ENCODE measurements at regions not wholly inside any gene's neighbourhood (a gene's known extent, or its start where the extent isn't known, plus 50 kb on each side); places are given as distances from the start of the nearest gene placed in this dataset.
"Not testable (repeated sequence)": the region's sequence is repeated elsewhere in the genome, so short reads cannot be mapped to it uniquely, and the experiment has no call there.

GRCh38 chr12:91651728-91652127, 469.1 kb upstream of the DCN start:
- intact Hi-C loops (cut with DNase I) = no loop called here
- peak; percentile 58 for ATAC-seq (ENCODE audit: poor library complexity)
- DNase-seq = no peak

DNA sequence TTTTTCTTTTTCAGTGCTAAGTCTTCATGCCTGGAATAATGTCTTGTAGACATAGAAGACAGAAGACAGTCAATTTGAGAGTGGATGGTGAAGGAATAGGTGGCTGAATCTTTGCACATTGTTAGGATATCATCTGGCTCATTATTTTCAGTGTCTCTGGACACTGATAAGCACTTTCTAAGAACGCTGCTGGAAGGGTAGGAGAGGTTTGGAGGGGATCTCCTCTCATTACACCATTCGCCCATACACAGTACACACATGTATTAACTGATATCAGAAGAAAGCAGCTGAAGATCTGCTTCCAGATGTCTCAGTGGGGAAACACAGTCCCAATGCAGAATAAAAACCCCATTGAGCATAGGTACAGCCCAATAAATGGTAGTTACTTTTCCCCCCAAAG, 461.1 kb upstream of the DCN start:
- ATAC-seq (ENCODE audit: poor library complexity) = no peak
- intact Hi-C loops (cut with DNase I) = no loop called here
- no peak for DNase-seq

DNA sequence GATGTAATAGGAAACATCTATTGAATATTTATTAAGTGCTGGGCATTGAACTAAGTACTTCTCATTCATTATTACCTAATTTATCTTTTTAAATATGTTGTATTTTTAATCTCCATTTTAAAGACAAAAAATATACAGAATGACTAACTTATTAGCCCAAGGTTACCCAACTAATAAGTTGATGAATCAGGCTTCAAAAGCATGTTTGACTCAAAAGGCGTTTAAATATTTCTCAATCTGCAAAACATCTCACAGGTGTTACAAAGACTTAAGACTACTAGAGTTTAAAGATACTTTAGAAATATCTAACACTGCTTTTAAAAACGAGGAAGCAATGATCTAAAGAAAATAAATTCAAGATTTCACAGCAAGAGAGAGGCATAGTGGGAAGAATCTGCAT, 457.4 kb upstream of the DCN start:
- DNase-seq = no peak
- ATAC-seq (ENCODE audit: poor library complexity) = no peak
- intact Hi-C loops (cut with DNase I) = no loop called here

DNA sequence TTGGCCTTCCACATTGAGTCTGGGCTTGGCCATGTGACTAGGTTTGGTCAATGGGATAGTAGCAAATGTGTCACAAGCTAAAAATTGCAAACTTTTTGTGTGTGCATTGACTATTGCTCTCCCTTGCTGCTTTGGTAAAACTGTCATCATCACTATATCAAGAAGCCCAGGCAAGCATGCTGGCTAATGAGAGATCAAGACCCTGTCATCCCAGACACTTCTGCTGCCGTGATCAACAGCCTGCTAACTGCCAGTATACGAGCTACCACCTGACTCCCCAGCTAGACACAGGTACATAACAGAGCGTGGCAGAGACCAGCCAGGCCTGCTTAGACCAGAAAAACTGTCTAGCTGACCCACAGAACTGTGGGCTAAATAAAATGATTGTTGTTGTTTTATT, 456.7 kb upstream of the DCN start:
- intact Hi-C loops (cut with DNase I) = no loop called here
- DNase-seq (no peak), ATAC-seq (ENCODE audit: poor library complexity) (no peak)

DNA sequence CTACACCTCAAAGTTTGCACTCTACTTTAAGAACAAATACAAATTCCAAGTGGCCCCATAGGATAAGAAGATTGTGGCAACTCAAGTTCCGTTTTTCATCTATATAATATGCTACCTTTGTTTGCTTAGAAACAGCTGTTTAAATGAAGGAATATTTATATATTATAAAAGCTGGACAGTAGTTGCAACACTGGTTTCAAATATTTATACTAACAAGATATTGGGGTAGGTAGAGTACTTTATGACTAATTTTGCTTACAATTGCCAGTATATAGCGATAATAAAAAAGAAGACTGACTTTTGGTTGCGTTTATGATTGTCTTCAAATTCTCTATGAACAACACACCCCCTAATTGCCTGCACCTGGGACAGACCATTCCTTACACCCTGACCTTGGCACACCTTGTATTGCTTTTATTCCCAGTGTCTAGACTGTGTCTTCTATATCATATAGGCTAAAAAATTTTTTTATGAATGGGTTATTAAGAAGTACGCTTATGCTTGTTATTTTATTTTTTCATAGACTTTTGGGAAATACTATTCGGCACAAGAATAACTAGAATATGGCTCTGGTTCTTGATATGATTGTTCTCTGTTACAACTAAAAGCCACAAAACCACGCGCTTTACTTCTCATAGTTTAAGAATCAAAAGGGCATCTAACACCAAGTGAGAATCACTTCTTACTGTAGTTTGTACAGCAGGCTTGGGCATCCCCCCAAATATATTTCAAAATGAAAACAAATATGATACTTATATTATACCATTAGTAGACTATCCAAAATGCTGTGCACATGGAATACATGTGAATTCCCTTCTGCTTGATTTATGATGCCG, 455.4 kb upstream of the DCN start:
- no peak for ATAC-seq (ENCODE audit: poor library complexity)
- no peak for DNase-seq
- intact Hi-C loops (cut with DNase I) = no loop called here

- no peak for DNase-seq
- intact Hi-C loops (cut with DNase I) = no loop called here
- ATAC-seq (ENCODE audit: poor library complexity) = no peak
Observed at GRCh38 chr12:91636721-91637120, 454.1 kb upstream of the DCN start.

DNA sequence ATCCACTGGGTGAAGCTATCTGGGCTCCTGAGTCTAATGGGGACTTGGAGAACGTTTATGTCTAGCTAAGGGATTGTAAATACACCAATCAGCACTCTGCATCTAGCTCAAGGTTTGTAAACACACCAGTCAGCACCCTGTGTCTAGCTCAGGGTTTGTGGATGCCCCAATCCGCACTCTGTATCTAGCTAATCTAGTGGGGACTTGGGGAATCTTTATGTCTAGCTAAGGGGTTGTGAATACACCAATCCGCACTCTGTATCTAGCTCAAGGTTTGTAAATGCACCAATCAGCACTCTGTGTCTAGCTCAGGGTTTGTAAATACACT, 451.7 kb upstream of the DCN start:
- intact Hi-C loops (cut with DNase I); ATAC-seq (ENCODE audit: poor library complexity); DNase-seq: not testable (repeated sequence)

DNA sequence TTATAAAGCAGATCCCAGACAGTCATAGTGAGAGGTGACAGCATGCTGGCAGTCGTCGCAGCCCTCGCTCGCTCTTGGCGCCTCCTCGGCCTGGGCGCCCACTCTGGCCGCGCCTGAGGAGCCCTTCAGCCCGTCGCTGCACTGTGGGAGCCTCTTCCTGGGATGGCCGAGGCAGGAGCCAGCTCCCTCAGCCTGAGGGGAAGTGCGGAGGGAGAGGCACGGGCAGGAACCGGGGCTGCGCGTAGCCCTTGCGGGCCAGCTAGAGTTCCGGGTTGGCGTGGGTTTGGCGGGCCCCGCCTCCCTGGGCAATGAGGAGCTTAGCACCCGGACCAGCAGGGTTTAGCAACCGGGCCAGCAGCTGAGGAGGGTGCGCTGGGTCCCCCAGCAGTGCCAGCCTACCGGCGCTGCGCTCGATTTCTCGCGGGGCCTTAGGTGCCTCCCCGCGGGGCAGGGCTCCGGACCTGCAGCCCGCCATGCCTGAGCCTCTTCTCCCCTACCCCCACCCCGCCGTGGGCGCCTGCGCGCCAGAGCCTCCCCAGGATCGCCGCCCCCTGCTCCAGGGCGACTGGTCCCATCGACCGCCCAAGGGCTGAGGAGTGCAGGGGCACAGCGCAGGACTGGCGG, 451.2 kb upstream of the DCN start:
- intact Hi-C loops (cut with DNase I) = no loop called here
- ATAC-seq (ENCODE audit: poor library complexity) (no peak), DNase-seq (peak; percentile 20)

DNA sequence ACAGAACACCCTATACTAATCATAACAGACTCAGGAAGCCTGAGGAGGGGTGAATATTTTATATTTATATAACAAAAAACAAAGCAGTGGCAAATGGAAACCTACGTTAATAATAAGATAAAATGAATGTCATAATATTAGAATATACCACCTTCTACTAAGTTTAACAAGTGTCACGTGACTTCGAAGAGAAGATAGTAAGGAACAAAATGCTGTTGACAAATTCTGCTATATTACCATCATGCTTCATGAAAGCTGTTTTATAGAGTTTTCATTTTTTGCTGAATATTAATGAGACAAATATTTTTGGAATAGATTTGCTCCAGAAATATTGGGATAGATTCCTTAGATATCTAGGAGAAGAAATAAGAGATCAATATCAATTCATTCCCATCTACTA, 450.6 kb upstream of the DCN start:
- intact Hi-C loops (cut with DNase I) = no loop called here
- no peak for ATAC-seq (ENCODE audit: poor library complexity)
- no peak for DNase-seq

GRCh38 chr12:91632042-91632786, 449.6 kb upstream of the DCN start:
- intact Hi-C loops (cut with DNase I) = no loop called here
- ATAC-seq (ENCODE audit: poor library complexity) = no peak

GRCh38 chr12:91630596-91631293, 448.1 kb upstream of the DCN start:
- ATAC-seq (ENCODE audit: poor library complexity) = no peak
- no peak for DNase-seq
- intact Hi-C loops (cut with DNase I) = no loop called here

More at GRCh38 chr12:91632042-91632786, 449.6 kb upstream of the DCN start:
- no peak for DNase-seq

DNA sequence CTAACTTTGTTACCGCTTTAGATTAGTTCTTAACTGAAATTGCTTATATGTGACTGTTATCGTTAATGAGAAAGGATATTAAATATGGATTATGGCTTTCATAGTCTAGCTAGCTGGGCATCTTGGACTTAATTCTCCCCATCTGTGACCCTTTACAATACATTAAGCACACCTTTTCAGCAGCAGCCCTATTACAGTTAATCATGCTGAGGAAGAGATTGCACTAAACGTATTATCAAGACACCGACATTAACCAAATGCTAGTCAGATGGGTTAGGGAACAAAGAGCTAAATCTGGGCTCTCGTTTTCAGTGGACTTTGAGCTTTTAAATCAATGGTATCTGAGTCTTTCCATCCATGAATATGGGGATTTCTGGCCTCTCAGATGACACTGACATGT, 447.5 kb upstream of the DCN start:
- ATAC-seq (ENCODE audit: poor library complexity) (no peak), DNase-seq (no peak)
- intact Hi-C loops (cut with DNase I) = no loop called here

DNA sequence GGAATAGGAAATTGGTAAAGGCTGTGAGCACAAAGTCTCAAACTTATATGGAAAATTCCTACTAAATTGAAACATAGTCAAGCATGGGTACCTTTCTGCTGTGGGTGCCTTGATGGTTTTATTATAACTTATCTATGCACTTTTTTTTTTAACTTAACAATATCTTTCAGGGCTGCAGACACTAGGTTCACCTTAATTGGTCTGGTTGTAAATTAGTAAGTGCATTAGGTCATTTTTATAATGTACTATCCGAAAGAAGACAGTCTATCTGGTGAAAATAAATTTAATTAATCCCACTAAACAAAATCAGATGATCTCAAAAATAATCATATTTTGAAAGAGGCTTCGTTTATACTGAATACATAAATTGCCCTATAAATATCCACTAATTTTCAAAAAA, 446.8 kb upstream of the DCN start:
- DNase-seq = no peak
- intact Hi-C loops (cut with DNase I) = loop anchor here (10.0 kb wide), 1 partner anchor 155 kb away; no protein-coding TSS in a partner anchor
- ATAC-seq (ENCODE audit: poor library complexity) = no peak

DNA sequence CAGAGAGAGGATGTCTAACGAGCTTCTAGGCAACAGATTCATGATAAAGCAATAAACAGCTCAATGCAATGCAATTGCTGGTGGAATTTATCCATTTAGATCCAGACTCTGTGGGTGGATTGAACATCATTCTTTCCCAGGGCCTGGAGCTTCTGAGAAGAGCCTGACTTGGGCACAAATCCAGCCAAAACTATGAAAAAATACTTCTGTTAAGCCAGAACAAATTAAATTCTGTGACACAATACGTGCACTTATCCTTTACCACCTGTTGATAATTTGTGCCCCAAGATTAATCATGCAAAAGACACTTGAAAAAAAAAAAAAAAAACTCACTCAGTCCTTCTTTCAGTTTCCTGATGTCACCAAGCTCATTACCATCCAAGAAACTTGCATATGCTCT, 446.0 kb upstream of the DCN start:
- no peak for ATAC-seq (ENCODE audit: poor library complexity)
- intact Hi-C loops (cut with DNase I) = loop anchor here (10.0 kb wide), 1 partner anchor 156 kb away; no protein-coding TSS in a partner anchor
- no peak for DNase-seq

DNA sequence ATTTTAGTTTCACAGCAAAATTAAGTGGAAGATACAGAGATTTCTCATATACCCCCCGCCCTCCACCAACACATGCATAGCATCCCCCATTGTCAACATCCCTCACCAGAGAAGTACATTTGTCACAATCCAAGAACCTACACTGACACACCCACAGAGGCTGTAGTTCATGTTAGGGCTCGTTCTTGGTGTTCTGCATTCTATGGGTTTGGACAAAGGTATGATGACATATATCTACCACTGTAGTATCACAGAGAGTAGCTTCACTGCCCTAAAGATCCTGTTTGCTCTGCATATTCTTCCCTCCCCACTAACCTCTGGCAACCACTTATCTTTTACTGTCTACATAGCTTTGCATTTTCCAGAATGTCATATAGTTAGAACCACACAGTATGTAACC, 444.6 kb upstream of the DCN start:
- intact Hi-C loops (cut with DNase I) = loop anchor here (10.0 kb wide), 1 partner anchor 158 kb away; no protein-coding TSS in a partner anchor
- ATAC-seq (ENCODE audit: poor library complexity) = no peak
- no peak for DNase-seq

DNA sequence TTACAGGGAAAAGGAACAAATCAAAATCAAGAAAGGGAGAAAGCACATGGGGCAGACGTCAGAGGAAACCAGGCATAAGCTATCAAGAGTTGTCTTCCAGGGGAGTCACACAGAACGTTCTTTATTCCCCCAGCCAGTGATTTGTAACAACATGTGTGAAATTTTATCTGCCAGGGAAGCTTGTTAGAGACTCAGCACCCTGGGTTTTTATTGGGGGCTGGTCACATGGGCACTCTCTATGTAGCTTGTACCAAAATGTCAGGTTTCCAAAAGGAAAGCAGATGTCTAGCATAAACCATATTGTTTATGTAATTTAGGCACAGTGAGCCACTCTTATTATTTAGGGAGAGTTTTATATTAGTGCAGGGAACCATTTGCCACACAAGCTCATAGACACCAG, 440.4 kb upstream of the DCN start:
- intact Hi-C loops (cut with DNase I) = loop anchor here (10.0 kb wide), 1 partner anchor 162 kb away; no protein-coding TSS in a partner anchor

GRCh38 chr12:91622037-91622436, 439.4 kb upstream of the DCN start:
- DNase-seq = no peak
- ATAC-seq (ENCODE audit: poor library complexity) = no peak
- intact Hi-C loops (cut with DNase I) = loop anchor here (10.0 kb wide), 1 partner anchor 163 kb away; no protein-coding TSS in a partner anchor

More for the DNA sequence above, 440.4 kb upstream of the DCN start:
- DNase-seq (no peak), ATAC-seq (ENCODE audit: poor library complexity) (no peak)

DNA sequence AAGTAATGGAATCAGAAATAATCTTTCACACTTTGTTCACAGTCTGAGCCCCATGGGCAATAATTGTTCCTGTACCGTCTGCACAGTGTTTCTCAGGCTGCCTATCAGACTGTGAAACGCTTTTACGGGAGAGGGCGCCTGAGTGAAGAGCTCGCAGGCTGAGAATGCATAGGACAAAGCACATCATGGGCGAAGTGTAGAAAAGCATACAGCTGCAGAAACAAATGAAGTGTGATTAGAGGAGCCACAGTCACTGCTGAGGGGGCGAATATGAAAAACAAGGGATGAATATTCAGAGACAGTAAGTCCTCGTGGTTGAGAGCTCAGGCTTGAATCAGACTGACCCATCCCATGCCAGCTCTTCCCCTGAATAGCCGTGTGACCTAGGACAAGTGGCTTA, 438.4 kb upstream of the DCN start:
- intact Hi-C loops (cut with DNase I) = loop anchor here (10.0 kb wide), 1 partner anchor 164 kb away; no protein-coding TSS in a partner anchor
- no peak for DNase-seq
- ATAC-seq (ENCODE audit: poor library complexity) = peak; percentile 79

DNA sequence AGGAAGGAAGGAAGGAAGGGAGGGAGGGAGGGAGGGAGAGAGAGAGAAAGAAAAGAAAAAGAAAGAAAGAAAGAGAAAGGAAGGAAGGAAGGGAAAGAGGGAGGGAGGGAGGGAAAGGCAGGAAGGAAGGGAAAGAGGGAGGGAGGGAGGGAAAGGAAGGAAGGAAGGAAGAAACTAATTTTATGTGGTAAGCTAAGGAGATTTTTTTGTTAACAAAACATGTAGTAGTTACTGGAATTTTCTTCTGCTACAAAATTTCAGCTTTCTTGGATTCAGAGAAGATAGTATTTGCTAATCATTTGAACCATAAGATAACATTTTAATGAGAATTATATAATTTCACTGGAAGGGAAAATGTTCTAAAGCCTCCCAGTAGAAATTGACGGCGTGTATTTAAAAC, 437.8 kb upstream of the DCN start:
- intact Hi-C loops (cut with DNase I) = loop anchor here (10.0 kb wide), 1 partner anchor 164 kb away; no protein-coding TSS in a partner anchor
- ATAC-seq (ENCODE audit: poor library complexity) (no peak), DNase-seq (no peak)

Measured in Right ventricle myocardium superior (tissue), 1 donor.